ENCODE measurements at regions not wholly inside any gene's neighbourhood (a gene's known extent, or its start where the extent isn't known, plus 50 kb on each side); places are given as distances from the start of the nearest gene placed in this dataset.
"Not testable (repeated sequence)": the region's sequence is repeated elsewhere in the genome, so short reads cannot be mapped to it uniquely, and the experiment has no call there.

- no peak for DNase-seq (ENCODE audit: extremely low read depth in 1 of 2, low read depth in 1 of 2)
Observed at GRCh38 chr7:46764100-46764936, 817.6 kb downstream of the TNS3 start.

- no peak for DNase-seq (ENCODE audit: extremely low read depth in 1 of 2, low read depth in 1 of 2)
Observed at GRCh38 chr7:46763344-46763743, 818.6 kb downstream of the TNS3 start.

GRCh38 chr7:46759711-46760480, 822.0 kb downstream of the TNS3 start:
- DNase-seq (ENCODE audit: extremely low read depth in 1 of 2, low read depth in 1 of 2): no peak

- DNase-seq (ENCODE audit: extremely low read depth in 1 of 2, low read depth in 1 of 2): no peak
Observed at GRCh38 chr7:46756996-46757395, 824.9 kb downstream of the TNS3 start.

GRCh38 chr7:46756256-46756655, 825.7 kb downstream of the TNS3 start:
- DNase-seq (ENCODE audit: extremely low read depth in 1 of 2, low read depth in 1 of 2): no peak

GRCh38 chr7:46755120-46756034, 826.5 kb downstream of the TNS3 start:
- DNase-seq (ENCODE audit: extremely low read depth in 1 of 2, low read depth in 1 of 2): no peak

- DNase-seq (ENCODE audit: extremely low read depth in 1 of 2, low read depth in 1 of 2): no peak
Observed at GRCh38 chr7:46754140-46754720, 827.7 kb downstream of the TNS3 start.

- no peak for DNase-seq (ENCODE audit: extremely low read depth in 1 of 2, low read depth in 1 of 2)
Observed at GRCh38 chr7:46753662-46754061, 828.2 kb downstream of the TNS3 start.

- DNase-seq (ENCODE audit: extremely low read depth in 1 of 2, low read depth in 1 of 2): no peak
Observed at GRCh38 chr7:46752881-46753366, 829.0 kb downstream of the TNS3 start.

GRCh38 chr7:46751927-46752723, 829.8 kb downstream of the TNS3 start:
- DNase-seq (ENCODE audit: extremely low read depth in 1 of 2, low read depth in 1 of 2): not testable (repeated sequence)

GRCh38 chr7:46751471-46751870, 830.4 kb upstream of the IGFBP3 start:
- DNase-seq (ENCODE audit: extremely low read depth in 1 of 2, low read depth in 1 of 2): no peak

GRCh38 chr7:46750321-46750865, 829.3 kb upstream of the IGFBP3 start:
- DNase-seq (ENCODE audit: extremely low read depth in 1 of 2, low read depth in 1 of 2): no peak

GRCh38 chr7:46747869-46748576, 827.0 kb upstream of the IGFBP3 start:
- DNase-seq (ENCODE audit: extremely low read depth in 1 of 2, low read depth in 1 of 2): no peak

GRCh38 chr7:46746695-46747687, 825.9 kb upstream of the IGFBP3 start:
- DNase-seq (ENCODE audit: extremely low read depth in 1 of 2, low read depth in 1 of 2): no peak

GRCh38 chr7:46745707-46746090, 824.6 kb upstream of the IGFBP3 start:
- no peak for DNase-seq (ENCODE audit: extremely low read depth in 1 of 2, low read depth in 1 of 2)

GRCh38 chr7:46744957-46745706, 824.1 kb upstream of the IGFBP3 start:
- DNase-seq (ENCODE audit: extremely low read depth in 1 of 2, low read depth in 1 of 2): no peak

- DNase-seq (ENCODE audit: extremely low read depth in 1 of 2, low read depth in 1 of 2): no peak
Observed at GRCh38 chr7:46742601-46743000, 821.5 kb upstream of the IGFBP3 start.
